CD4-positive, alpha-beta T cell (primary cell): ENCODE measurements at regions not wholly inside any gene's neighbourhood (a gene's known extent, or its start where the extent isn't known, plus 50 kb on each side); places are given as distances from the start of the nearest gene placed in this dataset.

Source experiments
- ATAC-seq: fragments of 200-7000 bp; cut with Tn5 transposase; one replicate; pipeline ENCODE4 v1.10.0; 2022; ENCODE audit warnings: mild to moderate bottlenecking; ENCODE audit not compliant: poor library complexity
- CTCF ChIA-PET: fragments of 350-600 bp; sonication (Branson Sonifier 250); formaldehyde crosslinking; loops from one replicate; lab custom pipeline; 2021; ENCODE audit warnings: antibody characterized with exemption, inconsistent platforms; lab: Charles Lee
- POLR2A ChIA-PET: fragments of 350-600 bp; sonication (Branson Sonifier 250); formaldehyde crosslinking; loops from one replicate; lab custom pipeline; 2021; ENCODE audit warnings: antibody characterized with exemption, inconsistent platforms; lab: Charles Lee
- DNase-seq, 14 experiments: peaks; one replicate each; pipeline ENCODE4 v3.0.0-alpha.2; 2013 to 2020; ENCODE audit warnings: mixed read lengths in 2 of 14
- H3K27ac ChIP-seq, 2 donors: one replicate each; pipeline versions ENCODE4 v1.5.1 to v1.7.0; 2013; ENCODE audit warnings: low read length in 2 of 2, low read depth in 1 of 2, mild to moderate bottlenecking in 1 of 2
- H3K27me3 ChIP-seq, 2 experiments: 1 replicate in 1 of 2; 2 replicates in 1 of 2; pipeline versions ENCODE4 v1.6.1 to v1.7.0; 2013; ENCODE audit warnings: low read length in 2 of 2, control low read depth in 1 of 2, mild to moderate bottlenecking in 1 of 2, moderate library complexity in 1 of 2; ENCODE audit not compliant: insufficient read depth in 2 of 2, control insufficient read depth in 1 of 2
- H3K36me3 ChIP-seq: one replicate; pipeline ENCODE4 v1.6.1; 2013; ENCODE audit warnings: low read length, control low read depth; ENCODE audit not compliant: insufficient read depth
- H3K4me1 ChIP-seq: one replicate; pipeline ENCODE4 v1.6.1; 2013; ENCODE audit warnings: low read length, control low read depth; ENCODE audit not compliant: insufficient read depth
- H3K4me3 ChIP-seq: one replicate; pipeline ENCODE4 v1.5.1; 2013; ENCODE audit warnings: mild to moderate bottlenecking, low read length, moderate library complexity
- H3K9me3 ChIP-seq, 2 experiments: 1 replicate in 1 of 2; 2 replicates in 1 of 2; pipeline versions ENCODE4 v1.6.1 to v1.7.0; 2013; ENCODE audit warnings: low read length in 2 of 2, mild to moderate bottlenecking in 2 of 2, control low read depth in 1 of 2, moderate library complexity in 1 of 2; ENCODE audit not compliant: control insufficient read depth in 1 of 2, insufficient read depth in 1 of 2
- H3K27ac Mint-ChIP-seq: one replicate; pipeline ENCODE4 v1.8.0; 2020; ENCODE audit warnings: mixed read lengths
- H3K27me3 Mint-ChIP-seq: one replicate; pipeline ENCODE4 v1.8.0; 2021; ENCODE audit warnings: mixed read lengths
- H3K36me3 Mint-ChIP-seq: one replicate; pipeline ENCODE4 v1.8.0; 2021; ENCODE audit warnings: low read depth, mixed read lengths
- H3K4me1 Mint-ChIP-seq: one replicate; pipeline ENCODE4 v1.8.0; 2021; ENCODE audit warnings: low read depth, mixed read lengths
- H3K4me3 Mint-ChIP-seq: one replicate; pipeline ENCODE4 v1.8.0; 2020; ENCODE audit warnings: mild to moderate bottlenecking, mixed read lengths
- H3K9me3 Mint-ChIP-seq: one replicate; pipeline ENCODE4 v1.8.0; 2020; ENCODE audit warnings: mixed read lengths
- intact Hi-C, 2 experiments: fragments of 100-400 bp; cut with DNase I in 1 of 2; cut with micrococcal nuclease in 1 of 2; formaldehyde crosslinking; loops; one replicate each; pipeline versions ENCODE4 v1.15.1 to v1.9.0; 2023 to 2025; cut with DNase I, micrococcal nuclease
- TF ChIP-seq, protein P1 (sequence below): fragments of 200-600 bp; IDR thresholded peaks from one replicate; pipeline ENCODE4 v1.8.0; 2022; ENCODE audit warnings: antibody characterized with exemption, mild to moderate bottlenecking

GRCh38 chr2:13539296-13539695, 822.6 kb downstream of the TRIB2 start:
- intact Hi-C loops: no loop called here
- POLR2A ChIA-PET: no interaction called here
- Histone ChIP-seq H3K27me3 (no peaks in the 10 kb centered on the region), H3K9me3 (no peaks in the 10 kb centered on the region), H3K36me3 (no peaks in the 10 kb centered on the region), H3K27ac (no peak overlapping the region), H3K4me1 (no peaks in the 10 kb centered on the region), H3K4me3 (no peak overlapping the region)
- H3K27me3 Mint-ChIP-seq: no peaks in the 10 kb centered on the region
- H3K27ac Mint-ChIP-seq: no peak overlapping the region
- no peaks in the 10 kb centered on the region for H3K4me1 Mint-ChIP-seq
- no peaks in the 10 kb centered on the region for H3K9me3 Mint-ChIP-seq
- H3K4me3 Mint-ChIP-seq: no peak overlapping the region
- DNase-seq: no peak
- CTCF ChIA-PET: no interaction called here
- no peaks in the 10 kb centered on the region for H3K36me3 Mint-ChIP-seq
- ATAC-seq: no peak
- TF ChIP-seq, protein P1, sequence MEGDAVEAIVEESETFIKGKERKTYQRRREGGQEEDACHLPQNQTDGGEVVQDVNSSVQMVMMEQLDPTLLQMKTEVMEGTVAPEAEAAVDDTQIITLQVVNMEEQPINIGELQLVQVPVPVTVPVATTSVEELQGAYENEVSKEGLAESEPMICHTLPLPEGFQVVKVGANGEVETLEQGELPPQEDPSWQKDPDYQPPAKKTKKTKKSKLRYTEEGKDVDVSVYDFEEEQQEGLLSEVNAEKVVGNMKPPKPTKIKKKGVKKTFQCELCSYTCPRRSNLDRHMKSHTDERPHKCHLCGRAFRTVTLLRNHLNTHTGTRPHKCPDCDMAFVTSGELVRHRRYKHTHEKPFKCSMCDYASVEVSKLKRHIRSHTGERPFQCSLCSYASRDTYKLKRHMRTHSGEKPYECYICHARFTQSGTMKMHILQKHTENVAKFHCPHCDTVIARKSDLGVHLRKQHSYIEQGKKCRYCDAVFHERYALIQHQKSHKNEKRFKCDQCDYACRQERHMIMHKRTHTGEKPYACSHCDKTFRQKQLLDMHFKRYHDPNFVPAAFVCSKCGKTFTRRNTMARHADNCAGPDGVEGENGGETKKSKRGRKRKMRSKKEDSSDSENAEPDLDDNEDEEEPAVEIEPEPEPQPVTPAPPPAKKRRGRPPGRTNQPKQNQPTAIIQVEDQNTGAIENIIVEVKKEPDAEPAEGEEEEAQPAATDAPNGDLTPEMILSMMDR: no peak

DNA sequence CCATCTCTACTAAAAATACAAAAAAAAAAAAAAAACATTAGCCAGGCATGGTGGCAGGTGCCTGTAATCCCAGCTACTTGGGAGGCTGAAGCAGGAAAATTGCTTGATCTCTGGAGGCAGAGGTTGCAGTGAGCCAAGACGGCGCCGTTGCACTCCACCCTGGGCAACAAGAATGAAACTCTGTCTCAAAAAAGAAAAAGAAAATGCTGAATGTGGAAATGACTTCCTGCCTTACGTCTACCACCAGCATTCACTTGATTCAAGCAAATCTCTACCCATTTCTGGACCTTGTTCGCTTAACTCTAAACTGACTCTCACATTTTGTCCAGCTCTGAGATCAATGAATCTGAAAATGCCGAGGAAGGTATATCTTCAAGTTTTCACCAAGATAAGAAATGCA, 825.3 kb downstream of the TRIB2 start:
- Histone ChIP-seq H3K4me1 (no peaks in the 10 kb centered on the region), H3K27me3 (no peaks in the 10 kb centered on the region), H3K4me3 (no peak overlapping the region), H3K27ac (no peak overlapping the region), H3K9me3 (no peaks in the 10 kb centered on the region), H3K36me3 (no peaks in the 10 kb centered on the region)
- ChIA-PET CTCF (no interaction called here), POLR2A (no interaction called here)
- intact Hi-C loops: no loop called here
- TF ChIP-seq, protein P1: no peak
- no peaks in the 10 kb centered on the region for H3K9me3 Mint-ChIP-seq
- DNase-seq (no peak), ATAC-seq (no peak)
- no peak overlapping the region for H3K27ac Mint-ChIP-seq
- no peak overlapping the region for H3K4me3 Mint-ChIP-seq
- no peaks in the 10 kb centered on the region for H3K4me1 Mint-ChIP-seq
- no peaks in the 10 kb centered on the region for H3K27me3 Mint-ChIP-seq
- no peaks in the 10 kb centered on the region for H3K36me3 Mint-ChIP-seq

GRCh38 chr2:13542642-13543041, 825.9 kb downstream of the TRIB2 start:
- Histone ChIP-seq H3K27ac (no peak overlapping the region), H3K27me3 (no peaks in the 10 kb centered on the region), H3K36me3 (no peaks in the 10 kb centered on the region), H3K9me3 (no peaks in the 10 kb centered on the region), H3K4me3 (no peak overlapping the region), H3K4me1 (no peaks in the 10 kb centered on the region)
- Mint-ChIP-seq H3K9me3 (no peaks in the 10 kb centered on the region), H3K4me1 (no peaks in the 10 kb centered on the region), H3K4me3 (no peak overlapping the region), H3K36me3 (no peaks in the 10 kb centered on the region), H3K27me3 (no peaks in the 10 kb centered on the region), H3K27ac (no peak overlapping the region)
- ATAC-seq (no peak), DNase-seq (no peak)
- intact Hi-C loops: no loop called here
- POLR2A ChIA-PET: no interaction called here
- TF ChIP-seq, protein P1: no peak
- CTCF ChIA-PET: no interaction called here
